ENCODE measurements at regions not wholly inside any gene's neighbourhood (a gene's known extent, or its start where the extent isn't known, plus 50 kb on each side); places are given as distances from the start of the nearest gene placed in this dataset.

GRCh38 chrX:65883556-65883955 lies 156.3 kb downstream of the VSIG4 start:
- no peak for TF ChIP-seq PRDM1 (tag by site-specific recombination; IDR thresholded peaks at IDR 0.05)
- no peak for TF ChIP-seq CTCF (tag by site-specific recombination; IDR thresholded peaks at IDR 0.05)
- no peak for TF ChIP-seq ZNF112 (tag by site-specific recombination; IDR thresholded peaks at IDR 0.05)
- no peak for TF ChIP-seq ZNF174 (tag by site-specific recombination; IDR thresholded peaks at IDR 0.05)
- TF ChIP-seq KLF9 (tag by site-specific recombination; IDR thresholded peaks at IDR 0.05; ENCODE audit: low read depth) = no peak
- TF ChIP-seq REST (tag by site-specific recombination; IDR thresholded peaks at IDR 0.05) = no peak
- TF ChIP-seq ZBTB44 (tag by site-specific recombination; IDR thresholded peaks at IDR 0.05) = no peak
